BLaER1 treated with 17β-estradiol and CSF1 and Interleukin-3, amounts not matched to agents 10 nM and 100 nM (cell line): ENCODE measurements at regions not wholly inside any gene's neighbourhood (a gene's known extent, or its start where the extent isn't known, plus 50 kb on each side); places are given as distances from the start of the nearest gene placed in this dataset.

Source experiments
- H3K27ac ChIP-seq, 11 experiments: shearing (Covaris generic); formaldehyde crosslinking; 2 replicates each; pipeline ENCODE4 v1.8.1; 2022
- H3K27me3 ChIP-seq, 11 experiments: shearing (Covaris generic); formaldehyde crosslinking; 2 replicates each; pipeline ENCODE4 v1.8.1; 2022
- H3K36me3 ChIP-seq, 11 experiments: shearing (Covaris generic); formaldehyde crosslinking; 2 replicates each; pipeline ENCODE4 v1.8.1; 2022
- H3K4me1 ChIP-seq, 10 experiments: shearing (Covaris generic); formaldehyde crosslinking; 2 replicates each; pipeline ENCODE4 v1.8.1; 2022
- H3K4me2 ChIP-seq, 11 experiments: shearing (Covaris generic); formaldehyde crosslinking; 2 replicates each; pipeline ENCODE4 v1.8.1; 2022
- H3K4me3 ChIP-seq, 10 experiments: shearing (Covaris generic); formaldehyde crosslinking; 2 replicates each; pipeline ENCODE4 v1.8.1; 2022
- H3K9ac ChIP-seq, 11 experiments: shearing (Covaris generic); formaldehyde crosslinking; 2 replicates each; pipeline ENCODE4 v1.8.1; 2022
- H3K9me3 ChIP-seq, 11 experiments: shearing (Covaris generic); formaldehyde crosslinking; replicated peaks in 1 of 11; 2 replicates each; pipeline ENCODE4 v1.8.1; 2022
- H4K20me1 ChIP-seq, 11 experiments: shearing (Covaris generic); formaldehyde crosslinking; 2 replicates each; pipeline ENCODE4 v1.8.1; 2022
- Cebpa-rat ChIP-seq, 11 experiments: shearing (Covaris generic); IDR thresholded peaks; 2 replicates each; pipeline ENCODE4 v1.8.1; 2022

DNA sequence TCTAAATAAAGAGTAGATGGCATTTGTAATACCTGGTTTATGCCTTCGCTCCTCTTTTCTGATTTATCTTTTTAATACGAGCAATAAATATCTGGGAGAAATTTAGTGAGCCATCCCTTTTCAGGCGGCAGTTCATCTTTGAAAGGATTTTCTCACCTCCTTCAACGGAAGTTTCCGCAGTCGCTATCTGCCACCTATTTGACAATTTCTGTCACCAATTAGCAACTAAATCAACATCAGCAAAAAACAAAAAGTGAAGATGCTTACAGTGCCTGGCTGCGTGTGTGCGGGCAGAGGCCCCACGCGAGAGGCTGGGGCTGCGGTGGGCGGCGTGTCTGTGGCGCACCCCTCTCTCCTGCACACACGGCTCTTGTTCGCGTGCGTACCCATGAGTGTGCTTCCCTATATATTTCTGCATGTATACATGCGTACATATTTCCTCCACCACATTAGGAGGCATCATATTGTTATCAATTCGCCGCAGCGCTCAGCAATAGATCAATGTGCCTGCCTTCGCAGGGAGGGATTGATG lies 117.3 kb upstream of the BARHL2 start:
- H3K4me2 ChIP-seq: no peak overlapping the region
- peaks cover 0 to 35% (median 18%) of the 10 kb centered on the region in 11 experiments; a peak in 14 of 22 replicates for H3K27me3 ChIP-seq
- H3K4me1 ChIP-seq: 0 out of 20 replicates have a peak, but pooled peaks cover 0 to 5% (median 0%) of the 10 kb centered on the region in 10 experiments
- TF ChIP-seq Cebpa-rat (IDR thresholded peaks at IDR 0.05): no peak
- peaks cover 12 to 22% (median 17%) of the 10 kb centered on the region in 11 experiments; a peak in 21 of 22 replicates for H3K9me3 ChIP-seq
- no peak overlapping the region for H3K27ac ChIP-seq
- no peak overlapping the region for H3K4me3 ChIP-seq
- no peak overlapping the region for H3K9ac ChIP-seq
- H4K20me1 ChIP-seq: 0 out of 22 replicates have a peak, but pooled peaks cover 0 to 4% (median 0%) of the 10 kb centered on the region in 11 experiments
- H3K36me3 ChIP-seq: peaks cover 0 to 18% (median 9%) of the 10 kb centered on the region in 11 experiments; a peak in 10 of 22 replicates

DNA sequence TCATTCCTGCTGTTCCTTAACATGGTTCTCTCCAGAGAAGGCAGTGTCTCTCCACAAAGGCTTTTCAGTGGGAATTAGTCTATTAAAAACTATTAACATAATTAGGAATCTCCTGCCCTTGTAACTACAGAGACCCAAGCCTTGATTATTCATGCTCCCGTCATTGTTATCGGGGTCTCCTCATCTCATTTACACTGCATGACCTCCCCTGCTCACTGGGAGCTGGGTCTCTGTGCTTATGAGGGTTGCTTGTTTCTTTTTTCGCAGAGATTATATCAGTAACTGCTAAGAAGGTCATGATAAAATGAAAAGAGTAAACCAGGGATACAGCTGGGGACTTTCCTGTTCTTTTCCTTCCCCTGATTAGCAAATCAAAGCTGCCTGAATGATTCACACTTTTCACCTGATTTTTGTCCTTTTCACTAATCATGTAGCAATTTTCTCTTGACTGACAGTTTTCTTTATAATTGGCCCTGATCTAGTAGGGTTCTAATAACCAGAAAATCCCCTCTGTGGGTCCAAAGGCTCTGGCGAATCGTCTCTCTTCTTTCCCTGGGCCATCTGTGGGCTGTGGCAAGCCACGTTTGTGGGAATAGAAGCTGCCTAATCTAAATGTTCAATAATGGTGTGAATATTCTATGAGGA lies 116.5 kb upstream of the BARHL2 start:
- Histone ChIP-seq H3K9me3 (peaks cover 12 to 22% (median 17%) of the 10 kb centered on the region in 11 experiments; a peak in 21 of 22 replicates), H3K4me1 (no peaks in the 10 kb centered on the region), H3K4me3 (no peak overlapping the region), H3K36me3 (peaks cover 0 to 18% (median 9%) of the 10 kb centered on the region in 11 experiments; a peak in 10 of 22 replicates), H4K20me1 (0 out of 22 replicates have a peak, but pooled peaks cover 0 to 4% (median 0%) of the 10 kb centered on the region in 11 experiments), H3K4me2 (no peak overlapping the region), H3K27me3 (peaks cover 0 to 35% (median 18%) of the 10 kb centered on the region in 11 experiments; a peak in 14 of 22 replicates), H3K9ac (no peak overlapping the region), H3K27ac (no peak overlapping the region)
- TF ChIP-seq Cebpa-rat (IDR thresholded peaks at IDR 0.05): no peak

DNA sequence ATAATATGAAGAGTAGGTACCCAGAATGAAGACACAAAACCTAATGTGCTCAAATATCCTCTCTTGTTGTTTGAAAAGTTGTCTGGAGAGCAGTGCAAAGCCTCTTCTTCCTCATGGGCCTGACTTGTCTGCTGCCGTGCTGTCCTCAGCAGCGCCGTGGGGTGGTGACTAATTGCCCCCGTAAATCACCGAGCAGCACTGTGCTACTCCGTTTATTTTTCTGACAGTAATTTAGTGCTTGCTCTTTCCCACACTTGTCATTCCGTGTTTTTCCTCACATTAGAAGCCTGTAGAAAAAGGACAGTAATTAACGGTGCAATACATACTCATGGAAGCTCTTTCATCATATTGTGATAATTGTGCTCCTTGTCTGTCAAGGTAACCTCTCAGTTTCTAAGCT lies 114.8 kb upstream of the BARHL2 start:
- peaks cover 0 to 18% (median 9%) of the 10 kb centered on the region in 11 experiments; a peak in 10 of 22 replicates for H3K36me3 ChIP-seq
- no peak overlapping the region for H3K9ac ChIP-seq
- H4K20me1 ChIP-seq: 0 out of 22 replicates have a peak, but pooled peaks cover 0 to 4% (median 0%) of the 10 kb centered on the region in 11 experiments
- H3K27me3 ChIP-seq: peaks cover 0 to 35% (median 18%) of the 10 kb centered on the region in 11 experiments; a peak in 14 of 22 replicates
- no peaks in the 10 kb centered on the region for H3K4me1 ChIP-seq
- peaks cover 12 to 22% (median 17%) of the 10 kb centered on the region in 11 experiments; a peak in 21 of 22 replicates for H3K9me3 ChIP-seq
- H3K27ac ChIP-seq: no peak overlapping the region
- TF ChIP-seq Cebpa-rat (IDR thresholded peaks at IDR 0.05): no peak
- no peak overlapping the region for H3K4me2 ChIP-seq
- no peak overlapping the region for H3K4me3 ChIP-seq

DNA sequence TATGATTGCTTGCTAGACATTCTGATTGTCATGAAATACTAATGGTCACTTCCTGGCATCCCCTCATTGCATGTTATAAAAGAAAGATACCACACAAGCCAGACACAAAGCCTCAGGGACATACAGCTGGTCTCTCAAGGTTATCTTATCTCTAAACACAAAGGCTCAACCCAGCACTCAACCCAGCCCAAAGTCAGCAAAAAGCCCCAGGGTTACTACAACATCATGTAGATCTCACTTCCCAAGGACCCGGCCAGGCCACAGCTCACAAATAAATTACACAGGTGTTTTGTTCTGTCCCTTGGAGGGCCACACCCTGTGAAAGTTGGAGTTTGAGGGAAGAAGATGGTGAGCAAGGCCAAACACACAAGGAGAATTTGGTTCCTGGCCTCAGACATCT lies 109.7 kb upstream of the BARHL2 start:
- Histone ChIP-seq H3K9me3 (no peaks in the 10 kb centered on the region), H3K27ac (no peak overlapping the region), H3K4me2 (no peak overlapping the region), H4K20me1 (no peaks in the 10 kb centered on the region), H3K4me3 (no peak overlapping the region), H3K4me1 (no peaks in the 10 kb centered on the region), H3K9ac (no peak overlapping the region), H3K27me3 (peaks cover 0 to 1% (median 0%) of the 10 kb centered on the region in 11 experiments; a peak in 1 of 22 replicates), H3K36me3 (no peaks in the 10 kb centered on the region)
- no peak for TF ChIP-seq Cebpa-rat (IDR thresholded peaks at IDR 0.05)

DNA sequence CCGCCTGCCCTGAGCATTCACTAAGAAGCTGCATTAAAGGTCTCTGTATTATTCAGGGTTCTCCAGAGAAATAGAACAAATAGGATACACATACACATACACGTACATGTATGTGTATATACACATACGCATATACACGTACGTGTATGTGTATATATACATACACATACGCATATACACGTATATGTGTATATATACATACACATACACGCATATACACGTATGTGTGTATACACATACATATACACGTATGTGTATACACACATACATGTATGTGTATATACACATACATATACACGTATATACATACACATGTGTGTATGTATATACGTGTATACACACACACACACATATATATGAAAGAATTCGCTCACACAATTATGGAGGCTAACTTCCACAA lies 108.9 kb upstream of the BARHL2 start:
- Histone ChIP-seq H3K36me3 (no peaks in the 10 kb centered on the region), H3K9ac (no peak overlapping the region), H3K27me3 (no peaks in the 10 kb centered on the region), H3K9me3 (no peaks in the 10 kb centered on the region), H3K4me3 (no peak overlapping the region), H3K4me1 (no peaks in the 10 kb centered on the region), H3K4me2 (no peak overlapping the region), H4K20me1 (no peaks in the 10 kb centered on the region), H3K27ac (no peak overlapping the region)
- TF ChIP-seq Cebpa-rat (IDR thresholded peaks at IDR 0.05): no peak

DNA sequence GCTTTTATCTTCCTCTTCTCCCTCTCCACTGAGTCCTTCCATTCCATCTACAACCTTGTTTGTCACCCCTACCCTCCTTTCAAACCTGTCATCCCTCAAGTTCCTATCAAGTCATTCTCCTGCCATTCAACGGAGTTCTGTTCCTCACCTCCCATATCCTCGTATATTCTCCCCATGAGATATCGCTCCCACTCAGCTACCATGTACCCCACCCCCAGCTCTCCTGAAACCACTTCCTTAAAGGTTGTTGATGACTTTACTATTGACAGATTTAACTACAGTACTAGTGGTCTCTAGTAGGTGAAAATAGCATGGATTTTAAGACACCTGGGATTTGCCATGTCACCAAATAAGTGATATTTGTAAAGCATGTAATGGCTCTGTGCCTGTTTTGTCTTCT lies 107.4 kb upstream of the BARHL2 start:
- no peak for TF ChIP-seq Cebpa-rat (IDR thresholded peaks at IDR 0.05)
- no peak overlapping the region for H3K4me2 ChIP-seq
- no peaks in the 10 kb centered on the region for H3K36me3 ChIP-seq
- H3K27ac ChIP-seq: no peak overlapping the region
- no peaks in the 10 kb centered on the region for H4K20me1 ChIP-seq
- H3K4me3 ChIP-seq: no peak overlapping the region
- no peaks in the 10 kb centered on the region for H3K4me1 ChIP-seq
- no peak overlapping the region for H3K9ac ChIP-seq
- no peaks in the 10 kb centered on the region for H3K9me3 ChIP-seq
- H3K27me3 ChIP-seq: no peaks in the 10 kb centered on the region

DNA sequence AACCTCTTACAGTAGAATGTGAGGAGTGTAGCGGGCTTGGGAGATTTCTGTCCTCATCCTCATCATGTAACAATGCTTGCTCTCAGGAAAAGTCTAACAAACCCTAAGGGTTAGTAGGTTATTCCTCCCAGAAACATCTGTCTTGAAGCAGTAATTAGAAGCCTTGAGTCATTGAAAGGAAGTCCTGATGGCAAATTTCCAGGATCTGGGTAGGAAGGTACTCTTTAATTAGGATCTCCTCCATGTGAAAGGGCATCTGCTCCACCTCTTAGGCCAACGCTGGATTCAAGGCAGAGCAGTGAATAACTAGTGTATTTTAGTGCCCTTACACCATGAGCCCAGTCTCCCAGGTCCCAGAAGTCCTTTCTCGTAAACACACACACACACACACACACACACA lies 106.6 kb upstream of the BARHL2 start:
- H3K27ac ChIP-seq: no peak overlapping the region
- no peak overlapping the region for H3K9ac ChIP-seq
- no peak overlapping the region for H3K4me3 ChIP-seq
- peaks cover 0 to 3% (median 0%) of the 10 kb centered on the region in 11 experiments; a peak in 1 of 22 replicates for H3K9me3 ChIP-seq
- no peak overlapping the region for H3K4me2 ChIP-seq
- H3K36me3 ChIP-seq: no peaks in the 10 kb centered on the region
- H3K27me3 ChIP-seq: no peaks in the 10 kb centered on the region
- no peak for TF ChIP-seq Cebpa-rat (IDR thresholded peaks at IDR 0.05)
- H3K4me1 ChIP-seq: no peaks in the 10 kb centered on the region
- H4K20me1 ChIP-seq: no peaks in the 10 kb centered on the region

DNA sequence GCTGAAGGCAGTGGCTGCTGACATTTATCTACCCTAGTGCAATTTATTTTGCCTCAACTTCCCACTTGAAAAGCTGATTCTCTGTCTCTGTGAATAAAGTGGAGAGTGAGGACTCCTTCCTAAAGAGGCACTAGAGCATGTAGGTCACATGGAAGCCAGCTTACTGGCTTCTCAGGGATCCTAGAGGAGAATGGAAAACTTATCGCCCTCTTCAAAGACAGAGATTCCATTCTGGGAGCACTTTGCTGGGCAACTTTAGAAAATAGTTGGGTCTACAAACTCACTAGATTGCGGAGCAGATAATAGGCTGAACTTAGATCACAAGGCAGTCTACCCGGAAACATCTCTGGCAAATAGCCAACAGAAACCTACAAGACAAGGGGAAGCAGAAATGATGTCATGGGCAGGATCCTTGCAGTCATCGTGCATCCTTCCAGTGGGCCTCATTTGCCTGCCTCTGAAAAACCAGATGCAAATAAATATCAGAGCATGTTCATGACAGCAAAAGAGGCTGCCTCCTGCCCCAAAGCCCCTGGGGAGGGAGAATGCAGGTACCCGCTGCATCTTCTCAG lies 104.8 kb upstream of the BARHL2 start:
- H3K9ac ChIP-seq: no peak overlapping the region
- H3K27ac ChIP-seq: no peak overlapping the region
- no peak overlapping the region for H3K4me2 ChIP-seq
- H4K20me1 ChIP-seq: no peaks in the 10 kb centered on the region
- no peaks in the 10 kb centered on the region for H3K27me3 ChIP-seq
- no peak for TF ChIP-seq Cebpa-rat (IDR thresholded peaks at IDR 0.05)
- H3K4me1 ChIP-seq: no peaks in the 10 kb centered on the region
- H3K9me3 ChIP-seq: peaks cover 0 to 8% (median 0%) of the 10 kb centered on the region in 11 experiments; a peak in 1 of 22 replicates
- no peaks in the 10 kb centered on the region for H3K36me3 ChIP-seq
- H3K4me3 ChIP-seq: no peak overlapping the region

DNA sequence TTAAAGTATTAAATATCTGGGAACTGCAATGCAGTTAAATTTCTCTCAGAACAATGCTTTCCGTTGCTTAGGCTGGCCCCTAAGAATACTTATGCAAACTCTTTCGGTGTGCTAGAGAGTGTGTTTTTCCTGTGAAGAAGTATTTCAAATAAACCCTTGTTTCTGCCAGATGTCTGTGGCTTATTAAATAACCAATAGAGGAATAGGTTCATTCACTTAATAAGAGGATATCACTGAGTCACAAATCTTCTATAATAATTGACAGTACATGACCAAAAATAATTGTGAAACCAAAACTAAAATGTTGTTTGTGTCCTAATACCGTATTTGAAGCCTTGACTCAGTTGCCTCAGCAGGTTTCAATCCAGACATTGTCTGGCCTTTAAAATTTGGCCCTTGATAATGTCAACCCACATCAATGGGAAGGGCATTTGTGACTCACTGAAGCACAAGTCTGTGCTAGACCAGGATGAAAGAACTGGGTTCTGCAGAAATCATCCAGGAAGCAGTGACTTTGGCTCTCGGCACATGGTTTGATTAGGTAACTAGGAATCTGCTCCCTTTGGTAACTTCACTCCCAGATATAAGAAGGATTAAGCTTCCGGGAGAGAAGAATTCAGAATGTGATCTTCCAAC lies 104.2 kb upstream of the BARHL2 start:
- Histone ChIP-seq H3K4me2 (no peak overlapping the region), H3K27me3 (no peaks in the 10 kb centered on the region), H3K27ac (no peak overlapping the region), H3K4me1 (no peaks in the 10 kb centered on the region), H4K20me1 (no peaks in the 10 kb centered on the region), H3K36me3 (no peaks in the 10 kb centered on the region), H3K9ac (no peak overlapping the region), H3K4me3 (no peak overlapping the region), H3K9me3 (peaks cover 0 to 8% (median 0%) of the 10 kb centered on the region in 11 experiments; a peak in 1 of 22 replicates)
- no peak for TF ChIP-seq Cebpa-rat (IDR thresholded peaks at IDR 0.05)
